DOHH2 (cell line): ENCODE measurements at regions not wholly inside any gene's neighbourhood (a gene's known extent, or its start where the extent isn't known, plus 50 kb on each side); places are given as distances from the start of the nearest gene placed in this dataset.

Experiments
- CTCF ChIP-seq: fragments of 200-600 bp; sonication (generic); IDR thresholded peaks from one replicate; pipeline ENCODE4 v1.5.1; 2014; ENCODE audit warnings: antibody characterized with exemption, mild to moderate bottlenecking, low read depth, low read length; ENCODE audit not compliant: poor library complexity, severe bottlenecking
- EZH2phosphoT487 ChIP-seq: fragments of 200-600 bp; sonication (generic); IDR thresholded peaks from 2 replicates; pipeline ENCODE4 v1.6.1; 2017; ENCODE audit warnings: borderline replicate concordance, mild to moderate bottlenecking, antibody characterized with exemption, low read length, moderate library complexity, mixed read lengths

GRCh38 chr5:39691993-39692392 lies 267.2 kb upstream of the DAB2 start:
- TF ChIP-seq CTCF (no peak), EZH2phosphoT487 (no peak)
